ENCODE measurements at regions not wholly inside any gene's neighbourhood (a gene's known extent, or its start where the extent isn't known, plus 50 kb on each side); places are given as distances from the start of the nearest gene placed in this dataset.

DNA sequence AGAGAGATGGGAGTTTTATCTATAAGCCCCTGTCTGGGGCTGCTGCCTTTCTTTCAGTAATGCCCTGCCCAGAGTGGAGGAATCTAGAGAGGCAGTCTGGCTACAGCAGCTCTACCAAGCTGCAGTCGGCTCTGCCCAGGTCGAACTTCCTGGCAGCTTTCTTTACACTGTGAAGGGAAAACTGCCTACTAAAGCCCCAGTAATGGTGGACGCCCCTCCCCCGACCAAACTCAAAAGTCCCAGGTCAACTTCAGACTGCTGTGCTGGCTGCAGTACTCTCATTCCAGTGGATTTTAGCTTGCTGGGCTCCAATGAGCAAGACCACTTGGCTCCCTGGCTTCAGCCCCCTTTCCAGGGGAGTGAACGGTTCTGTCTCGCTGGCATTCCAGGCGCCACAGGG is 65.9 kb upstream of the RARB start:
- TF ChIP-seq, protein P1, sequence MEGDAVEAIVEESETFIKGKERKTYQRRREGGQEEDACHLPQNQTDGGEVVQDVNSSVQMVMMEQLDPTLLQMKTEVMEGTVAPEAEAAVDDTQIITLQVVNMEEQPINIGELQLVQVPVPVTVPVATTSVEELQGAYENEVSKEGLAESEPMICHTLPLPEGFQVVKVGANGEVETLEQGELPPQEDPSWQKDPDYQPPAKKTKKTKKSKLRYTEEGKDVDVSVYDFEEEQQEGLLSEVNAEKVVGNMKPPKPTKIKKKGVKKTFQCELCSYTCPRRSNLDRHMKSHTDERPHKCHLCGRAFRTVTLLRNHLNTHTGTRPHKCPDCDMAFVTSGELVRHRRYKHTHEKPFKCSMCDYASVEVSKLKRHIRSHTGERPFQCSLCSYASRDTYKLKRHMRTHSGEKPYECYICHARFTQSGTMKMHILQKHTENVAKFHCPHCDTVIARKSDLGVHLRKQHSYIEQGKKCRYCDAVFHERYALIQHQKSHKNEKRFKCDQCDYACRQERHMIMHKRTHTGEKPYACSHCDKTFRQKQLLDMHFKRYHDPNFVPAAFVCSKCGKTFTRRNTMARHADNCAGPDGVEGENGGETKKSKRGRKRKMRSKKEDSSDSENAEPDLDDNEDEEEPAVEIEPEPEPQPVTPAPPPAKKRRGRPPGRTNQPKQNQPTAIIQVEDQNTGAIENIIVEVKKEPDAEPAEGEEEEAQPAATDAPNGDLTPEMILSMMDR (IDR thresholded peaks at IDR 0.05) = no peak
- TF ChIP-seq ZFX (IDR thresholded peaks at IDR 0.05; ENCODE audit: borderline replicate concordance) = no peak
